ENCODE measurements at regions not wholly inside any gene's neighbourhood (a gene's known extent, or its start where the extent isn't known, plus 50 kb on each side); places are given as distances from the start of the nearest gene placed in this dataset.

- TF ChIP-seq ZNF239 (CRISPR knock-in tag; IDR thresholded peaks at IDR 0.05): no peak
- TF ChIP-seq POLR2AphosphoS5 (IDR thresholded peaks at IDR 0.05; ENCODE audit: control insufficient read depth, insufficient read depth, low read depth, low read length): no peak
- TF ChIP-seq ZBTB7A (IDR thresholded peaks at IDR 0.05; ENCODE audit: borderline replicate concordance, control insufficient read depth, low read depth, low read length): no peak
- TF ChIP-seq, protein P1, sequence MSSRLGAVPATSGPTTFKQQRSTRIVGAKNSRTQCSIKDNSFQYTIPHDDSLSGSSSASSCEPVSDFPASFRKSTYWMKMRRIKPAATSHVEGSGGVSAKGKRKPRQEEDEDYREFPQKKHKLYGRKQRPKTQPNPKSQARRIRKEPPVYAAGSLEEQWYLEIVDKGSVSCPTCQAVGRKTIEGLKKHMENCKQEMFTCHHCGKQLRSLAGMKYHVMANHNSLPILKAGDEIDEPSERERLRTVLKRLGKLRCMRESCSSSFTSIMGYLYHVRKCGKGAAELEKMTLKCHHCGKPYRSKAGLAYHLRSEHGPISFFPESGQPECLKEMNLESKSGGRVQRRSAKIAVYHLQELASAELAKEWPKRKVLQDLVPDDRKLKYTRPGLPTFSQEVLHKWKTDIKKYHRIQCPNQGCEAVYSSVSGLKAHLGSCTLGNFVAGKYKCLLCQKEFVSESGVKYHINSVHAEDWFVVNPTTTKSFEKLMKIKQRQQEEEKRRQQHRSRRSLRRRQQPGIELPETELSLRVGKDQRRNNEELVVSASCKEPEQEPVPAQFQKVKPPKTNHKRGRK (tag; IDR thresholded peaks at IDR 0.05): no peak
- TF ChIP-seq CTCF (IDR thresholded peaks at IDR 0.05 in 2 of 3, conservative IDR thresholded peaks at IDR 0.05 in 1 of 3; ENCODE audit: insufficient read depth in 2 of 3, low read depth in 1 of 3, low read length in 3 of 3): no peak
- TF ChIP-seq MAZ (CRISPR knock-in tag; conservative IDR thresholded peaks at IDR 0.05 in 1 of 2, IDR thresholded peaks at IDR 0.05 in 1 of 2): no peak
- no peak for TF ChIP-seq BACH1 (tag; IDR thresholded peaks at IDR 0.05)
- TF ChIP-seq EZH2 (IDR thresholded peaks at IDR 0.05; ENCODE audit: borderline replicate concordance, low read depth, low read length): no peak
- TF ChIP-seq HNRNPH1 (optimal IDR thresholded peaks at IDR 0.05; ENCODE audit: low read depth, low read length): no peak
- no peak for TF ChIP-seq ZNF311 (CRISPR knock-in tag; IDR thresholded peaks at IDR 0.05)
- no peak for TF ChIP-seq HCFC1 (IDR thresholded peaks at IDR 0.05; ENCODE audit: low read depth, low read length)
- no peak for TF ChIP-seq RCOR1 (IDR thresholded peaks at IDR 0.05; ENCODE audit: borderline replicate concordance in 1 of 2, low read depth in 2 of 2, low read length in 2 of 2)
- TF ChIP-seq MTA3 (IDR thresholded peaks at IDR 0.05; ENCODE audit: borderline replicate concordance): no peak
Measured at GRCh38 chr14:25677111-25677510, 627.2 kb upstream of the STXBP6 start.

Measured in K562 (cell line).